AG09309 (cell line): ENCODE measurements at regions not wholly inside any gene's neighbourhood (a gene's known extent, or its start where the extent isn't known, plus 50 kb on each side); places are given as distances from the start of the nearest gene placed in this dataset.

ENCODE experiments used
- DNase-seq: peaks from one replicate; pipeline ENCODE4 v3.0.0-alpha.2; 2010; ENCODE audit warnings: low read depth
- H3K4me3 ChIP-seq: 2 replicates; pipeline ENCODE4 v1.5.1; 2011; ENCODE audit warnings: mild to moderate bottlenecking, low read depth, low read length, moderate library complexity; ENCODE audit not compliant: control insufficient read depth
- CTCF ChIP-seq: IDR thresholded peaks from 2 replicates; pipeline ENCODE4 v1.5.1; 2011; ENCODE audit warnings: mild to moderate bottlenecking, low read depth, low read length, inconsistent platforms; ENCODE audit not compliant: insufficient read depth, control insufficient read depth; ENCODE audit errors: missing control alignments

DNA sequence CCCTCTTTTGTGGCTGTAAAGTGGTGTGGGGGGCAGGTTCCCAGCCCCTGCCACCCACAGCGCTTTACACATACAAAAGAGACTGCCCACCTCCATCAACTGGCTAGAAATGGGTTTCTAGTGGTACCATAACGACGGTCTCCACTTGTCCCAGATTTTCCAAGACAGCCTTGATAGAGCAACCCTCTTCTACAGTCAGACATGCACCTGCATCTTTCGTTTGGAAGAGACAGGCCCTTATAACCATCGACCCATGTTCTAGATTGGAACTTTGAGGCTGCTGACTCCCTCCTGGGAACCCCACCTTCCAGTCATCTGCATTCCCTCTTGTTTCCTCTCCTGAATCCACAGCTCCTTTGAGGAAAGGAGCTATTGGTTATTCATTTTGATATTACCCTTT lies 63.1 kb downstream of the GSX1 start:
- H3K4me3 ChIP-seq, result no peak overlapping the region
- no peak for DNase-seq
- TF ChIP-seq CTCF, result no peak

- no peak overlapping the region for H3K4me3 ChIP-seq
- no peak for TF ChIP-seq CTCF
- DNase-seq, result no peak
Observed at GRCh38 chr13:27857282-27857681, 62.5 kb upstream of the PDX1 start.

GRCh38 chr13:27858046-27858445 lies 61.8 kb upstream of the PDX1 start:
- H3K4me3 ChIP-seq, result no peak overlapping the region
- no peak for TF ChIP-seq CTCF
- DNase-seq, result no peak

- no peak for TF ChIP-seq CTCF
- H3K4me3 ChIP-seq, result no peak overlapping the region
- no peak for DNase-seq
Observed at GRCh38 chr13:27860743-27861142, 59.1 kb upstream of the PDX1 start.

- DNase-seq, result no peak
- H3K4me3 ChIP-seq, result no peak overlapping the region
- no peak for TF ChIP-seq CTCF
Observed at GRCh38 chr13:27861165-27861564, 58.6 kb upstream of the PDX1 start.

- peak; percentile 43 for TF ChIP-seq CTCF
- DNase-seq, result no peak
- no peak overlapping the region for H3K4me3 ChIP-seq
Observed at GRCh38 chr13:27868641-27869435, 51.0 kb upstream of the PDX1 start.
